Cardiac muscle cell (in vitro differentiated cells and primary cell): ENCODE measurements at regions not wholly inside any gene's neighbourhood (a gene's known extent, or its start where the extent isn't known, plus 50 kb on each side); places are given as distances from the start of the nearest gene placed in this dataset.

Source experiments
- DNase-seq, 2 donors: peaks; one replicate each; pipeline versions ENCODE4 v3.0.0 to v3.0.0-alpha.2; 2010 to 2017; ENCODE audit warnings: low read depth in 1 of 2, low spot score in 1 of 2
- H3K27ac ChIP-seq: fragments of 200-600 bp; sonication (generic); 2 replicates; pipeline ENCODE4 v1.5.1; 2016
- H3K27me3 ChIP-seq: fragments of 200-600 bp; sonication (generic); 2 replicates; pipeline ENCODE4 v1.6.0; 2016; ENCODE audit warnings: control low read depth
- H3K36me3 ChIP-seq: fragments of 200-600 bp; sonication (generic); 2 replicates; pipeline ENCODE4 v1.5.1; 2016; ENCODE audit warnings: control low read depth
- H3K4me1 ChIP-seq: fragments of 200-600 bp; sonication (generic); 2 replicates; pipeline ENCODE4 v1.8.1; 2017; ENCODE audit warnings: low read depth, mild to moderate bottlenecking, mixed run types
- H3K4me3 ChIP-seq: fragments of 200-600 bp; sonication (generic); 2 replicates; pipeline ENCODE4 v1.5.1; 2016; ENCODE audit warnings: mild to moderate bottlenecking
- H3K9me3 ChIP-seq: fragments of 200-600 bp; sonication (generic); 2 replicates; pipeline ENCODE4 v1.5.1; 2017; ENCODE audit warnings: low read depth, mild to moderate bottlenecking, control low read depth
- CTCF ChIP-seq: IDR thresholded peaks from 2 replicates; pipeline ENCODE4 v1.5.1; 2012; ENCODE audit warnings: low read depth, mild to moderate bottlenecking, low read length

GRCh38 chrX:129040124-129040523, 483.2 kb downstream of the SMARCA1 start:
- Histone ChIP-seq H3K9me3 (no peaks in the 10 kb centered on the region), H3K27me3 (no peaks in the 10 kb centered on the region), H3K4me3 (no peak overlapping the region), H3K4me1 (no peaks in the 10 kb centered on the region), H3K27ac (no peak overlapping the region), H3K36me3 (no peaks in the 10 kb centered on the region)
- no peak for DNase-seq
- no peak for TF ChIP-seq CTCF

- DNase-seq, result no peak
- TF ChIP-seq CTCF, result no peak
- Histone ChIP-seq H3K4me3 (no peak overlapping the region), H3K9me3 (no peaks in the 10 kb centered on the region), H3K27ac (no peak overlapping the region), H3K4me1 (no peaks in the 10 kb centered on the region), H3K36me3 (no peaks in the 10 kb centered on the region), H3K27me3 (no peaks in the 10 kb centered on the region)
Observed at GRCh38 chrX:129039176-129039575, 484.1 kb downstream of the SMARCA1 start.

- no peaks in the 10 kb centered on the region for H3K36me3 ChIP-seq
- DNase-seq, result no peak
- TF ChIP-seq CTCF, result no peak
- no peaks in the 10 kb centered on the region for H3K27me3 ChIP-seq
- H3K9me3 ChIP-seq, result no peaks in the 10 kb centered on the region
- no peak overlapping the region for H3K27ac ChIP-seq
- H3K4me1 ChIP-seq, result no peaks in the 10 kb centered on the region
- no peak overlapping the region for H3K4me3 ChIP-seq
Observed at GRCh38 chrX:129037389-129037788, 485.9 kb downstream of the SMARCA1 start.

- no peak for DNase-seq
- Histone ChIP-seq H3K4me3 (no peak overlapping the region), H3K4me1 (no peaks in the 10 kb centered on the region), H3K27ac (no peak overlapping the region), H3K27me3 (no peaks in the 10 kb centered on the region), H3K9me3 (no peaks in the 10 kb centered on the region), H3K36me3 (no peaks in the 10 kb centered on the region)
- no peak for TF ChIP-seq CTCF
Observed at GRCh38 chrX:129035180-129035579, 488.1 kb downstream of the SMARCA1 start.

GRCh38 chrX:129034196-129034595, 489.1 kb downstream of the SMARCA1 start:
- no peaks in the 10 kb centered on the region for H3K4me1 ChIP-seq
- H3K9me3 ChIP-seq, result no peaks in the 10 kb centered on the region
- no peak overlapping the region for H3K27ac ChIP-seq
- no peak for DNase-seq
- H3K36me3 ChIP-seq, result no peaks in the 10 kb centered on the region
- H3K27me3 ChIP-seq, result no peaks in the 10 kb centered on the region
- H3K4me3 ChIP-seq, result no peak overlapping the region
- no peak for TF ChIP-seq CTCF

GRCh38 chrX:129026202-129026601, 497.1 kb downstream of the SMARCA1 start:
- no peak overlapping the region for H3K4me3 ChIP-seq
- DNase-seq, result no peak
- no peaks in the 10 kb centered on the region for H3K9me3 ChIP-seq
- no peaks in the 10 kb centered on the region for H3K4me1 ChIP-seq
- no peaks in the 10 kb centered on the region for H3K27me3 ChIP-seq
- H3K27ac ChIP-seq, result no peak overlapping the region
- H3K36me3 ChIP-seq, result no peaks in the 10 kb centered on the region
- TF ChIP-seq CTCF, result no peak
